Endothelial cell (in vitro differentiated cells): ENCODE measurements at regions not wholly inside any gene's neighbourhood (a gene's known extent, or its start where the extent isn't known, plus 50 kb on each side); places are given as distances from the start of the nearest gene placed in this dataset.
"Not testable (repeated sequence)": the region's sequence is repeated elsewhere in the genome, so short reads cannot be mapped to it uniquely, and the experiment has no call there.

Experiments used
- DNase-seq: peaks from one replicate; pipeline ENCODE4 v3.0.0; 2021; ENCODE audit warnings: low spot score
- H3K27ac Mint-ChIP-seq: one replicate; pipeline ENCODE4 v1.8.0; 2021; ENCODE audit warnings: mixed read lengths, inconsistent platforms; ENCODE audit not compliant: unreplicated experiment
- H3K27me3 Mint-ChIP-seq: one replicate; pipeline ENCODE4 v1.8.0; 2021; ENCODE audit warnings: mild to moderate bottlenecking, moderate library complexity, mixed read lengths, inconsistent platforms; ENCODE audit not compliant: unreplicated experiment
- H3K36me3 Mint-ChIP-seq: one replicate; pipeline ENCODE4 v1.8.0; 2021; ENCODE audit warnings: mild to moderate bottlenecking, low read depth, mixed read lengths, inconsistent platforms; ENCODE audit not compliant: unreplicated experiment
- H3K4me1 Mint-ChIP-seq: one replicate; pipeline ENCODE4 v1.8.0; 2021; ENCODE audit warnings: mild to moderate bottlenecking, mixed read lengths, inconsistent platforms; ENCODE audit not compliant: unreplicated experiment
- H3K4me3 Mint-ChIP-seq: one replicate; pipeline ENCODE4 v1.8.0; 2021; ENCODE audit warnings: mild to moderate bottlenecking, mixed read lengths, inconsistent platforms; ENCODE audit not compliant: unreplicated experiment
- H3K9me3 Mint-ChIP-seq: one replicate; pipeline ENCODE4 v1.8.0; 2021; ENCODE audit warnings: mixed read lengths, inconsistent platforms; ENCODE audit not compliant: unreplicated experiment
- TF ChIP-seq, protein P1 (sequence below): fragments of 200-600 bp; sonication (generic); IDR thresholded peaks from one replicate; pipeline ENCODE4 v1.5.0; 2021; ENCODE audit warnings: antibody characterized with exemption; ENCODE audit not compliant: unreplicated experiment

DNA sequence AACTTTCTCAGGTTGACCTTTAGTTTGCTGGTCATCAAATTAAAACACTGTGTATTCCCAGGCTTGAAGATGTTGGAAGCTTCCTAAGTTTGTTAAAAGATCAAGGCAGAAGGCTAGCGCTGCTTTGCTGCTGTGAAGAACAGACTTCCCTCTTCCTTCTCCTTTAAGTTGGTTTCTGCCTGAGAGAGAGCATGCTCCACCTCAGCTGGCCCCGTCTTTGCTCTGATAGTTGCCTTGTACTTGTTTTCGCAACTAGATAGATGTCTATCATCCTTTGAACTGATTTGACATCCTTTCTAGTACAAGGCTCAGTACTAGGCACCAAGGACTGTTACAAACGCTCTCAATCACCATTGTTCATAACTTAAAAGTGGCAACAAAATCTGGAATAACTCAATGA is 177.8 kb upstream of the MKLN1 start:
- Mint-ChIP-seq H3K36me3 (no peaks in the 10 kb centered on the region), H3K27ac (no peak overlapping the region), H3K4me3 (no peak overlapping the region), H3K9me3 (no peaks in the 10 kb centered on the region), H3K27me3 (no peaks in the 10 kb centered on the region), H3K4me1 (no peaks in the 10 kb centered on the region)
- DNase-seq, result no peak
- TF ChIP-seq, protein P1, sequence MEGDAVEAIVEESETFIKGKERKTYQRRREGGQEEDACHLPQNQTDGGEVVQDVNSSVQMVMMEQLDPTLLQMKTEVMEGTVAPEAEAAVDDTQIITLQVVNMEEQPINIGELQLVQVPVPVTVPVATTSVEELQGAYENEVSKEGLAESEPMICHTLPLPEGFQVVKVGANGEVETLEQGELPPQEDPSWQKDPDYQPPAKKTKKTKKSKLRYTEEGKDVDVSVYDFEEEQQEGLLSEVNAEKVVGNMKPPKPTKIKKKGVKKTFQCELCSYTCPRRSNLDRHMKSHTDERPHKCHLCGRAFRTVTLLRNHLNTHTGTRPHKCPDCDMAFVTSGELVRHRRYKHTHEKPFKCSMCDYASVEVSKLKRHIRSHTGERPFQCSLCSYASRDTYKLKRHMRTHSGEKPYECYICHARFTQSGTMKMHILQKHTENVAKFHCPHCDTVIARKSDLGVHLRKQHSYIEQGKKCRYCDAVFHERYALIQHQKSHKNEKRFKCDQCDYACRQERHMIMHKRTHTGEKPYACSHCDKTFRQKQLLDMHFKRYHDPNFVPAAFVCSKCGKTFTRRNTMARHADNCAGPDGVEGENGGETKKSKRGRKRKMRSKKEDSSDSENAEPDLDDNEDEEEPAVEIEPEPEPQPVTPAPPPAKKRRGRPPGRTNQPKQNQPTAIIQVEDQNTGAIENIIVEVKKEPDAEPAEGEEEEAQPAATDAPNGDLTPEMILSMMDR, result no peak

DNA sequence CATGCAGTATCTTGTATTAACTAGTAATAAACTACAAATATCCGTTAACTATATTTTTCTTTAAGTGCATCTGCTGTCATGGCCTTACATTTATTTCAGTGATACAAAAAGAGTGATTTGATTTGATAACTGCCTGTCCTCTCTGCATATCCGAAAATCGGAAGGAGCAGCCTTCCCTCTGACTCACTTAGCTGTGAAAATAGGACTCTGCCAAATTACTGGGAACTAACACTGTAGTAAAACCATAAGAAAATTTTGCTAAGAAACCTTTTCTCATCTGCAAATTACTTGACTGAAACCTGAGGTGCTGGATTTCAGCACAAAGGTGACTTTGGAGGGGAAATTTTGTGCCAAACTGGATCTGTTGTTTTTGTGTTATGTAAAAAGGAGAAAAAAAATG is 176.6 kb upstream of the MKLN1 start:
- TF ChIP-seq, protein P1, result no peak
- Mint-ChIP-seq H3K4me1 (no peaks in the 10 kb centered on the region), H3K27ac (no peak overlapping the region), H3K4me3 (no peak overlapping the region), H3K36me3 (no peaks in the 10 kb centered on the region), H3K27me3 (no peaks in the 10 kb centered on the region), H3K9me3 (no peaks in the 10 kb centered on the region)
- DNase-seq, result no peak

DNA sequence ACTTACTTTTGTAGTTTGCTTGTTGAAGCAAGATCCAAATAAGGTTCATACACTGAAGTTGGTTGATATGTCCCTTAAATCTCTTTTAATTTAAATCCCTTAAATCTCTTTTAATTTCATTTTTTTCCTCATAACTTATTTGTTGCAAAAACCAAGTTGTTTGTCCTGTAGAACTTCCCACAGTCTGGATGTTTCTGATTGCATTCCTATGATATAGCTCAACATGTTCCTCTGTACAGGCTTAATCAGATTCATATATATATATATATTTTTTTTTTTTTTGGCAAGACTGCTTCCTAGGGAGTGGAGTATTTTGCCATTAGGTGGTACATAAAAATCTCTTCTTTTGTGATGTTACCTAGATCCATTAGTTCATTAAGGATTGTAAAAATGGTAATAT is 174.9 kb upstream of the MKLN1 start:
- H3K27ac Mint-ChIP-seq, result no peak overlapping the region
- H3K4me3 Mint-ChIP-seq, result no peak overlapping the region
- TF ChIP-seq, protein P1, result no peak
- DNase-seq, result no peak
- no peaks in the 10 kb centered on the region for H3K4me1 Mint-ChIP-seq
- no peaks in the 10 kb centered on the region for H3K9me3 Mint-ChIP-seq
- no peaks in the 10 kb centered on the region for H3K27me3 Mint-ChIP-seq
- no peaks in the 10 kb centered on the region for H3K36me3 Mint-ChIP-seq

DNA sequence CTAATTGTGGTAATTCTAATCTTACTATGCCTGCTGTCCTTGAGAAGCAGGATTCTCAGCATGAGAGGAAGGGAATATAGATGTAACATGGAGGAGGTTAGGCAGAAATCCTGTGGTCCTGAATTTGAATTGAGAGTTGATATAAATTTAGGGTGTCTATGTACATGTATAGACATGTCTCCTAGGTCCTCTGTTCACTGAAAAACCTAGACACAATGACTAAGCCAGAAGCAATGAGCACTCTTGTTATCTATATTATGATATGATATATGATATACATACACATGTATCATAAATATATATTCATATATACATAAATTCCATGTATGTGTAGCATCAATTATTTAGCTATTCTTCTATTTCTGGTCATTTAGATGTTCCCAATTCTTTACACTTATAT is 173.3 kb upstream of the MKLN1 start:
- Mint-ChIP-seq H3K27ac (no peak overlapping the region), H3K9me3 (no peaks in the 10 kb centered on the region), H3K27me3 (no peaks in the 10 kb centered on the region), H3K36me3 (no peaks in the 10 kb centered on the region), H3K4me1 (no peaks in the 10 kb centered on the region), H3K4me3 (no peak overlapping the region)
- no peak for DNase-seq
- TF ChIP-seq, protein P1, result no peak

DNA sequence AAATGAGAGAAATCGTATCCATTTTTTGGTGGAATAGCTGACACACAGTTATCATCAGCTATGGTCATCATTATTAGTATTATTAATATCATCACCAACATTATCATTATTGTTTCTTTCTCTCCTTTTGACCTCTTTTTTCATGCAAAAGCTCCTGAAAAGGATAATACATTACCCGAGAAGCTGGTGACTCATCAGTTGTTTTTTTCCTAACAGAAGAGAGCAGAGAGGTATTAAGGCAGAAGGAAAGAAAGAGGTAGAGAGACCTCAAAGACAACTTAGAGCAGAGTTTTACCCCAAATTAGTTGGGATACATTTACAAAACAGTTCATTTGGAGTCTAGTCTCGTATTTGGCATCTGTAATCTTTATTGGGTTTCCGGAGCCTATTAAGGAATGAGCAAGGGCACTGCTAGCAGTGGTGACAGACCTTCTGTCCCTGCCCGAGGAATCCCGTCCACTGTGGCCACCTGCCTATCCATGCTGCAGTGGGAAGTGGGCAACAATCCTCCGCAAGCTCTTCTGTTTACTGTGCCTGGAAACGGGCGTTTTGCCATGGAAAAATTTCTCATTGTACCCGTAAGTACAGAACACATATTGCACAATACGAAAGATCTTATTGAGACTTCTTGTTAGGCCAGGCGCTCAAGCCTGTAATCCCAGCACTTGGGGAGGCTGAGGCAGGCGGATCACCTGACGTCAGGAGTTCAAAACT is 170.0 kb upstream of the MKLN1 start:
- TF ChIP-seq, protein P1, result no peak
- no peak overlapping the region for H3K4me3 Mint-ChIP-seq
- DNase-seq, result no peak
- H3K27me3 Mint-ChIP-seq, result no peaks in the 10 kb centered on the region
- no peaks in the 10 kb centered on the region for H3K4me1 Mint-ChIP-seq
- no peaks in the 10 kb centered on the region for H3K36me3 Mint-ChIP-seq
- no peak overlapping the region for H3K27ac Mint-ChIP-seq
- no peaks in the 10 kb centered on the region for H3K9me3 Mint-ChIP-seq

- H3K4me3 Mint-ChIP-seq, DNase-seq, H3K9me3 Mint-ChIP-seq, H3K27me3 Mint-ChIP-seq, H3K36me3 Mint-ChIP-seq, H3K4me1 Mint-ChIP-seq, H3K27ac Mint-ChIP-seq: not testable (repeated sequence)
Measured at GRCh38 chr7:131158244-131158636, 169.4 kb upstream of the MKLN1 start.
